ENCODE measurements at regions not wholly inside any gene's neighbourhood (a gene's known extent, or its start where the extent isn't known, plus 50 kb on each side); places are given as distances from the start of the nearest gene placed in this dataset.
"Not testable (repeated sequence)": the region's sequence is repeated elsewhere in the genome, so short reads cannot be mapped to it uniquely, and the experiment has no call there.

- Histone ChIP-seq H3K4me1 (ENCODE audit: control insufficient read depth in 1 of 2, insufficient read depth in 2 of 2, low read length in 2 of 2) (no peaks in the 10 kb centered on the region), H3K9ac (ENCODE audit: low read depth in 1 of 2, low read length in 2 of 2) (no peak overlapping the region), H3K4me3 (ENCODE audit: low read depth in 1 of 2, low read length in 2 of 2) (no peak overlapping the region), H3K36me3 (ENCODE audit: control insufficient read depth in 1 of 2, insufficient read depth in 2 of 2, low read length in 2 of 2) (no peaks in the 10 kb centered on the region), H3K9me3 (ENCODE audit: control insufficient read depth in 1 of 2, low read length in 2 of 2) (no peaks in the 10 kb centered on the region), H3K27ac (ENCODE audit: low read depth, low read length) (no peak overlapping the region), H3K27me3 (ENCODE audit: control insufficient read depth in 1 of 2, insufficient read depth in 2 of 2, low read length in 2 of 2) (no peaks in the 10 kb centered on the region)
These were observed 343.5 kb downstream of the PDCD6IP start for GRCh38 chr3:34141841-34142337.

GRCh38 chr3:34145796-34146195 is 347.4 kb downstream of the PDCD6IP start:
- no peaks in the 10 kb centered on the region for H3K36me3 ChIP-seq (ENCODE audit: control insufficient read depth in 1 of 2, insufficient read depth in 2 of 2, low read length in 2 of 2)
- H3K9me3 ChIP-seq (ENCODE audit: control insufficient read depth in 1 of 2, low read length in 2 of 2), result no peaks in the 10 kb centered on the region
- H3K27me3 ChIP-seq (ENCODE audit: control insufficient read depth in 1 of 2, insufficient read depth in 2 of 2, low read length in 2 of 2), result no peaks in the 10 kb centered on the region
- no peaks in the 10 kb centered on the region for H3K4me1 ChIP-seq (ENCODE audit: control insufficient read depth in 1 of 2, insufficient read depth in 2 of 2, low read length in 2 of 2)
- H3K4me3 ChIP-seq (ENCODE audit: low read depth in 1 of 2, low read length in 2 of 2), result no peak overlapping the region
- no peak overlapping the region for H3K27ac ChIP-seq (ENCODE audit: low read depth, low read length)
- H3K9ac ChIP-seq (ENCODE audit: low read depth in 1 of 2, low read length in 2 of 2), result no peak overlapping the region

GRCh38 chr3:34146596-34146995 is 348.2 kb downstream of the PDCD6IP start:
- no peaks in the 10 kb centered on the region for H3K9me3 ChIP-seq (ENCODE audit: control insufficient read depth in 1 of 2, low read length in 2 of 2)
- no peak overlapping the region for H3K4me3 ChIP-seq (ENCODE audit: low read depth in 1 of 2, low read length in 2 of 2)
- no peak overlapping the region for H3K9ac ChIP-seq (ENCODE audit: low read depth in 1 of 2, low read length in 2 of 2)
- H3K4me1 ChIP-seq (ENCODE audit: control insufficient read depth in 1 of 2, insufficient read depth in 2 of 2, low read length in 2 of 2), result no peaks in the 10 kb centered on the region
- no peaks in the 10 kb centered on the region for H3K36me3 ChIP-seq (ENCODE audit: control insufficient read depth in 1 of 2, insufficient read depth in 2 of 2, low read length in 2 of 2)
- H3K27ac ChIP-seq (ENCODE audit: low read depth, low read length), result no peak overlapping the region
- H3K27me3 ChIP-seq (ENCODE audit: control insufficient read depth in 1 of 2, insufficient read depth in 2 of 2, low read length in 2 of 2), result no peaks in the 10 kb centered on the region

GRCh38 chr3:34150992-34151391 is 352.6 kb downstream of the PDCD6IP start:
- no peaks in the 10 kb centered on the region for H3K9me3 ChIP-seq (ENCODE audit: control insufficient read depth in 1 of 2, low read length in 2 of 2)
- no peaks in the 10 kb centered on the region for H3K36me3 ChIP-seq (ENCODE audit: control insufficient read depth in 1 of 2, insufficient read depth in 2 of 2, low read length in 2 of 2)

GRCh38 chr3:34152656-34153055 is 354.2 kb downstream of the PDCD6IP start:
- H3K4me1 ChIP-seq (ENCODE audit: control insufficient read depth in 1 of 2, insufficient read depth in 2 of 2, low read length in 2 of 2), result no peaks in the 10 kb centered on the region
- no peaks in the 10 kb centered on the region for H3K9me3 ChIP-seq (ENCODE audit: control insufficient read depth in 1 of 2, low read length in 2 of 2)
- H3K4me3 ChIP-seq (ENCODE audit: low read depth in 1 of 2, low read length in 2 of 2), result no peak overlapping the region
- H3K27ac ChIP-seq (ENCODE audit: low read depth, low read length), result no peak overlapping the region
- H3K9ac ChIP-seq (ENCODE audit: low read depth in 1 of 2, low read length in 2 of 2), result no peak overlapping the region
- no peaks in the 10 kb centered on the region for H3K27me3 ChIP-seq (ENCODE audit: control insufficient read depth in 1 of 2, insufficient read depth in 2 of 2, low read length in 2 of 2)
- no peaks in the 10 kb centered on the region for H3K36me3 ChIP-seq (ENCODE audit: control insufficient read depth in 1 of 2, insufficient read depth in 2 of 2, low read length in 2 of 2)

More at GRCh38 chr3:34150992-34151391, 352.6 kb downstream of the PDCD6IP start:
- Histone ChIP-seq H3K27me3 (ENCODE audit: control insufficient read depth in 1 of 2, insufficient read depth in 2 of 2, low read length in 2 of 2) (no peaks in the 10 kb centered on the region), H3K9ac (ENCODE audit: low read depth in 1 of 2, low read length in 2 of 2) (no peak overlapping the region), H3K4me1 (ENCODE audit: control insufficient read depth in 1 of 2, insufficient read depth in 2 of 2, low read length in 2 of 2) (no peaks in the 10 kb centered on the region), H3K27ac (ENCODE audit: low read depth, low read length) (no peak overlapping the region), H3K4me3 (ENCODE audit: low read depth in 1 of 2, low read length in 2 of 2) (no peak overlapping the region)

GRCh38 chr3:34155108-34155507 is 356.7 kb downstream of the PDCD6IP start:
- Histone ChIP-seq H3K9ac (ENCODE audit: low read depth in 1 of 2, low read length in 2 of 2) (no peak overlapping the region), H3K4me3 (ENCODE audit: low read depth in 1 of 2, low read length in 2 of 2) (no peak overlapping the region), H3K36me3 (ENCODE audit: control insufficient read depth in 1 of 2, insufficient read depth in 2 of 2, low read length in 2 of 2) (no peaks in the 10 kb centered on the region), H3K9me3 (ENCODE audit: control insufficient read depth in 1 of 2, low read length in 2 of 2) (no peaks in the 10 kb centered on the region), H3K27me3 (ENCODE audit: control insufficient read depth in 1 of 2, insufficient read depth in 2 of 2, low read length in 2 of 2) (no peaks in the 10 kb centered on the region), H3K4me1 (ENCODE audit: control insufficient read depth in 1 of 2, insufficient read depth in 2 of 2, low read length in 2 of 2) (no peaks in the 10 kb centered on the region), H3K27ac (ENCODE audit: low read depth, low read length) (no peak overlapping the region)

- Histone ChIP-seq H3K27ac (ENCODE audit: low read depth, low read length) (no peak overlapping the region), H3K27me3 (ENCODE audit: control insufficient read depth in 1 of 2, insufficient read depth in 2 of 2, low read length in 2 of 2) (no peaks in the 10 kb centered on the region), H3K36me3 (ENCODE audit: control insufficient read depth in 1 of 2, insufficient read depth in 2 of 2, low read length in 2 of 2) (no peaks in the 10 kb centered on the region), H3K9ac (ENCODE audit: low read depth in 1 of 2, low read length in 2 of 2) (no peak overlapping the region), H3K4me3 (ENCODE audit: low read depth in 1 of 2, low read length in 2 of 2) (no peak overlapping the region), H3K9me3 (ENCODE audit: control insufficient read depth in 1 of 2, low read length in 2 of 2) (no peaks in the 10 kb centered on the region), H3K4me1 (ENCODE audit: control insufficient read depth in 1 of 2, insufficient read depth in 2 of 2, low read length in 2 of 2) (no peaks in the 10 kb centered on the region)
These were observed 357.2 kb downstream of the PDCD6IP start for GRCh38 chr3:34155666-34156065.

- H3K9ac ChIP-seq (ENCODE audit: low read depth in 1 of 2, low read length in 2 of 2), result no peak overlapping the region
- H3K36me3 ChIP-seq (ENCODE audit: control insufficient read depth in 1 of 2, insufficient read depth in 2 of 2, low read length in 2 of 2), result no peaks in the 10 kb centered on the region
- no peak overlapping the region for H3K27ac ChIP-seq (ENCODE audit: low read depth, low read length)
These were observed 359.1 kb downstream of the PDCD6IP start for GRCh38 chr3:34157491-34157890.

GRCh38 chr3:34159613-34160420 is 361.4 kb downstream of the PDCD6IP start:
- H3K27ac ChIP-seq (ENCODE audit: low read depth, low read length), result no peak overlapping the region
- H3K9me3 ChIP-seq (ENCODE audit: control insufficient read depth in 1 of 2, low read length in 2 of 2), result no peaks in the 10 kb centered on the region
- H3K9ac ChIP-seq (ENCODE audit: low read depth in 1 of 2, low read length in 2 of 2), result no peak overlapping the region
- no peak overlapping the region for H3K4me3 ChIP-seq (ENCODE audit: low read depth in 1 of 2, low read length in 2 of 2)
- H3K36me3 ChIP-seq (ENCODE audit: control insufficient read depth in 1 of 2, insufficient read depth in 2 of 2, low read length in 2 of 2), result no peaks in the 10 kb centered on the region
- H3K27me3 ChIP-seq (ENCODE audit: control insufficient read depth in 1 of 2, insufficient read depth in 2 of 2, low read length in 2 of 2), result no peaks in the 10 kb centered on the region
- no peaks in the 10 kb centered on the region for H3K4me1 ChIP-seq (ENCODE audit: control insufficient read depth in 1 of 2, insufficient read depth in 2 of 2, low read length in 2 of 2)

More at GRCh38 chr3:34157491-34157890, 359.1 kb downstream of the PDCD6IP start:
- Histone ChIP-seq H3K4me1 (ENCODE audit: control insufficient read depth in 1 of 2, insufficient read depth in 2 of 2, low read length in 2 of 2) (no peaks in the 10 kb centered on the region), H3K9me3 (ENCODE audit: control insufficient read depth in 1 of 2, low read length in 2 of 2) (no peaks in the 10 kb centered on the region), H3K27me3 (ENCODE audit: control insufficient read depth in 1 of 2, insufficient read depth in 2 of 2, low read length in 2 of 2) (no peaks in the 10 kb centered on the region), H3K4me3 (ENCODE audit: low read depth in 1 of 2, low read length in 2 of 2) (no peak overlapping the region)

GRCh38 chr3:34169636-34170035 is 371.2 kb downstream of the PDCD6IP start:
- H3K27ac ChIP-seq (ENCODE audit: low read depth, low read length); H3K9ac ChIP-seq (ENCODE audit: low read depth in 1 of 2, low read length in 2 of 2); H3K27me3 ChIP-seq (ENCODE audit: control insufficient read depth in 1 of 2, insufficient read depth in 2 of 2, low read length in 2 of 2); H3K4me3 ChIP-seq (ENCODE audit: low read depth in 1 of 2, low read length in 2 of 2); H3K9me3 ChIP-seq (ENCODE audit: control insufficient read depth in 1 of 2, low read length in 2 of 2); H3K36me3 ChIP-seq (ENCODE audit: control insufficient read depth in 1 of 2, insufficient read depth in 2 of 2, low read length in 2 of 2); H3K4me1 ChIP-seq (ENCODE audit: control insufficient read depth in 1 of 2, insufficient read depth in 2 of 2, low read length in 2 of 2): not testable (repeated sequence)
